ENCODE measurements at regions not wholly inside any gene's neighbourhood (a gene's known extent, or its start where the extent isn't known, plus 50 kb on each side); places are given as distances from the start of the nearest gene placed in this dataset.

DNA sequence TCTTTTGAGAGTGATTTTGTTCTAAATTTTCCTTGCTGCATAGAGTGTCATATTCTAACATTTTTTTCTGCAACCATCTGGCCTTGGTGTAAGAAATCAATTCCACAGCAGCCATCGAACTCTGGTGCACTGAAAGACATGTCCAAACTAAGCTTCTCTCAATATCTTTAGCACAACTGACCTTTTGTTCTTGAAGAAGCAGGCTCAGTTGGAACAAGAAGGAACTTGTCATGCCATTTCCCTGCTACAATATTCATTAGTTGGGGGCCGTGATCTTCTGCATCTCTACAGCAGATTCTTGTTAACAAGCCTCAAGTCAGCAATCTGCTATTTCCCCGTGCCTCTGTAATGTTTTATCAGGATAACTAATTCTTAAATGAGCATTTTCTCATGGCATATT lies 1305.6 kb downstream of the CDH11 start:
- TF ChIP-seq KDM1A (IDR thresholded peaks at IDR 0.05; ENCODE audit: borderline replicate concordance) (no peak), POLR2AphosphoS5 (IDR thresholded peaks at IDR 0.05; ENCODE audit: low read length) (no peak)
